Calu3 (cell line): ENCODE measurements at regions not wholly inside any gene's neighbourhood (a gene's known extent, or its start where the extent isn't known, plus 50 kb on each side); places are given as distances from the start of the nearest gene placed in this dataset.

Source experiments
- BruUV-seq: library from RNA; stranded (reverse); fragments of 400-500 nt; replicated peaks from 2 replicates; lab custom pipeline; 2021; lab: Mats Ljungman, UMichigan
- CTCF ChIA-PET: fragments of 300-600 bp; sonication (Branson Sonifier 250); formaldehyde crosslinking; loops from one replicate; lab custom pipeline; 2022; ENCODE audit warnings: antibody characterized with exemption; lab: Charles Lee
- DNase-seq: peaks from one replicate; pipeline ENCODE4 v3.0.0; 2022
- H3K27ac Mint-ChIP-seq: one replicate; pipeline ENCODE4 v1.8.0; 2022; ENCODE audit warnings: mixed read lengths; ENCODE audit not compliant: unreplicated experiment
- H3K27me3 Mint-ChIP-seq: one replicate; pipeline ENCODE4 v1.8.0; 2022; ENCODE audit warnings: mixed read lengths; ENCODE audit not compliant: unreplicated experiment
- H3K36me3 Mint-ChIP-seq: one replicate; pipeline ENCODE4 v1.8.0; 2022; ENCODE audit warnings: mild to moderate bottlenecking, moderate library complexity, mixed read lengths; ENCODE audit not compliant: insufficient read depth, unreplicated experiment
- H3K4me1 Mint-ChIP-seq: one replicate; pipeline ENCODE4 v1.8.0; 2022; ENCODE audit warnings: mild to moderate bottlenecking, low read depth, mixed read lengths; ENCODE audit not compliant: unreplicated experiment
- H3K4me3 Mint-ChIP-seq: one replicate; pipeline ENCODE4 v1.8.0; 2022; ENCODE audit warnings: mild to moderate bottlenecking, low read depth, moderate library complexity, mixed read lengths; ENCODE audit not compliant: unreplicated experiment
- H3K9me3 Mint-ChIP-seq: one replicate; pipeline ENCODE4 v1.8.0; 2022; ENCODE audit warnings: low read depth, mixed read lengths; ENCODE audit not compliant: unreplicated experiment
- intact Hi-C: fragments of 100-400 bp; cut with micrococcal nuclease; formaldehyde crosslinking; loops from one replicate; pipeline ENCODE4 v1.10.0; 2022; ENCODE audit not compliant: unreplicated experiment
- TF ChIP-seq, protein P1 (sequence below): fragments of 200-600 bp; IDR thresholded peaks from one replicate; pipeline ENCODE4 v1.8.0; 2022; ENCODE audit warnings: antibody characterized with exemption; ENCODE audit not compliant: unreplicated experiment

DNA sequence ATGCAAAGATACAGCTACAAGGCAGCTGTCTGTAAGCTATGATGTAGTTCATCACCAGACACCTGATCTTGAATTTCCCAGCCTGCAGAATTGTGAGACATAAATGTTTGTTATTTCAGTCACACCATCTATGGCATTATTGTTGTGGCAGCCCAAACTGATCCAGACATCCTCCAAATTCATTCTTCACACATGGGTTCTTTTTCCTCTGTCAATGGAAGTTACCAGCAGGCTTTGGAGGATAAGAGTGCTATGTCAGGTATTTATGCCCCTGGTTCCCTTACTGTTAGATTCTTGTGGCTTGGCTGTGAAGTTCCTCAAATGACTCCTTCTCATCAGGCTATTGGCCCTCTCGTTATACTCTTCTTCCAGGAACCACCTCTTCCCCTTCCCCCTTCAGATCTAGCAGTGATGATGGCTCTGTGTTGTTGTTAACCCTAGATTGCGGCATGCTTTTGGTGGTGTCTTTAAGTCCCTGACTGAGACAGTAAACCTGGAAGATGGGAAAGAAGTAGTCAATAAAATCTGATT lies 91.0 kb upstream of the CHMP2B start:
- H3K36me3 Mint-ChIP-seq, result no peaks in the 10 kb centered on the region
- no peaks in the 10 kb centered on the region for H3K27me3 Mint-ChIP-seq
- H3K4me3 Mint-ChIP-seq, result no peak overlapping the region
- DNase-seq, result no peak
- no TSS peak for BruUV-seq
- CTCF ChIA-PET, result no interaction called here
- H3K4me1 Mint-ChIP-seq, result no peaks in the 10 kb centered on the region
- H3K27ac Mint-ChIP-seq, result no peak overlapping the region
- TF ChIP-seq, protein P1, sequence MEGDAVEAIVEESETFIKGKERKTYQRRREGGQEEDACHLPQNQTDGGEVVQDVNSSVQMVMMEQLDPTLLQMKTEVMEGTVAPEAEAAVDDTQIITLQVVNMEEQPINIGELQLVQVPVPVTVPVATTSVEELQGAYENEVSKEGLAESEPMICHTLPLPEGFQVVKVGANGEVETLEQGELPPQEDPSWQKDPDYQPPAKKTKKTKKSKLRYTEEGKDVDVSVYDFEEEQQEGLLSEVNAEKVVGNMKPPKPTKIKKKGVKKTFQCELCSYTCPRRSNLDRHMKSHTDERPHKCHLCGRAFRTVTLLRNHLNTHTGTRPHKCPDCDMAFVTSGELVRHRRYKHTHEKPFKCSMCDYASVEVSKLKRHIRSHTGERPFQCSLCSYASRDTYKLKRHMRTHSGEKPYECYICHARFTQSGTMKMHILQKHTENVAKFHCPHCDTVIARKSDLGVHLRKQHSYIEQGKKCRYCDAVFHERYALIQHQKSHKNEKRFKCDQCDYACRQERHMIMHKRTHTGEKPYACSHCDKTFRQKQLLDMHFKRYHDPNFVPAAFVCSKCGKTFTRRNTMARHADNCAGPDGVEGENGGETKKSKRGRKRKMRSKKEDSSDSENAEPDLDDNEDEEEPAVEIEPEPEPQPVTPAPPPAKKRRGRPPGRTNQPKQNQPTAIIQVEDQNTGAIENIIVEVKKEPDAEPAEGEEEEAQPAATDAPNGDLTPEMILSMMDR, result no peak
- H3K9me3 Mint-ChIP-seq, result no peaks in the 10 kb centered on the region
- intact Hi-C loops, result no loop called here

DNA sequence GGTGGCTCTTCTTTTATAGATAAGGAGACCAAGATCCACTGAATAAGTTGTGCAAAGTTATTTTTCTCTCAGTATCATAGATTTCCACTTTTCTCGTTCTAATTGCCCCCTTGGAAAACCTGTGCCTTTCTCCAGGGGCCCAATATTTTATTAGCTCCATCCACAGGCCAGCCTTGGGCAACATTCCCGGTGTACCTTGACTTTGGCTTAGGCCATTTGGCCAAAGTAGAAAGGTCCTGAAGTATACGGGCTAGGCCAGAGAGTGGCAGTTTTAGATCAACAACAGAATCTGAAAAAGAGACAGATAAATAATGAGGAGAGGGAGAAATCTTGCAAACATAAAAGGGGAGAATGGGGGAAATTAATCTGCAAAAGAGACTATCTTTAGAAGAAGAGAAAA lies 91.7 kb upstream of the CHMP2B start:
- CTCF ChIA-PET, result no interaction called here

DNA sequence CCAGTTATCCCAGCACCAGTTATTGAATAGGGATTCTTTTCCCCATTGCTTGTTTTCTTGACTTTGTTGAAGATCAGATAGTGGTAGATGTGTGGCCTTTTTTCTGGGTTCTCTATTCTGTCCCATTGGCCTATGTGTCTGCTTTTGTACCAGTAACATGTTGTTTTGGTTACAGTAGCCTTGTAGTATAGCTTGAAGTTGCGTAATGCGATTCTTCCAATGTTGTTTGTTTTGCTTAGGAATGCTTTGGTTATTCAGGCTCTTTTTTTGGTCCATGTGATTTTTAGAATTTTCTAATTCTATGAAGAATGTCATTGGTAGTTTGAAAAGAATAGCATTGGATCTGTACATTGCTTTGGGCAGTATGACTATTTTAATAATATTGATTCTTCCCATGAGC lies 94.3 kb upstream of the CHMP2B start:
- Mint-ChIP-seq H3K9me3 (no peaks in the 10 kb centered on the region), H3K4me3 (no peak overlapping the region), H3K4me1 (no peaks in the 10 kb centered on the region), H3K27me3 (no peaks in the 10 kb centered on the region), H3K36me3 (no peaks in the 10 kb centered on the region), H3K27ac (no peak overlapping the region)
- no peak for DNase-seq
- CTCF ChIA-PET, result no interaction called here
- TF ChIP-seq, protein P1, result no peak
- intact Hi-C loops, result no loop called here
- no TSS peak for BruUV-seq

More for the DNA sequence above, 91.7 kb upstream of the CHMP2B start:
- DNase-seq, result no peak
- Mint-ChIP-seq H3K36me3 (no peaks in the 10 kb centered on the region), H3K27me3 (no peaks in the 10 kb centered on the region), H3K27ac (no peak overlapping the region), H3K4me3 (no peak overlapping the region), H3K9me3 (no peaks in the 10 kb centered on the region), H3K4me1 (no peaks in the 10 kb centered on the region)
- TF ChIP-seq, protein P1, result no peak
- intact Hi-C loops, result no loop called here
- no TSS peak for BruUV-seq

DNA sequence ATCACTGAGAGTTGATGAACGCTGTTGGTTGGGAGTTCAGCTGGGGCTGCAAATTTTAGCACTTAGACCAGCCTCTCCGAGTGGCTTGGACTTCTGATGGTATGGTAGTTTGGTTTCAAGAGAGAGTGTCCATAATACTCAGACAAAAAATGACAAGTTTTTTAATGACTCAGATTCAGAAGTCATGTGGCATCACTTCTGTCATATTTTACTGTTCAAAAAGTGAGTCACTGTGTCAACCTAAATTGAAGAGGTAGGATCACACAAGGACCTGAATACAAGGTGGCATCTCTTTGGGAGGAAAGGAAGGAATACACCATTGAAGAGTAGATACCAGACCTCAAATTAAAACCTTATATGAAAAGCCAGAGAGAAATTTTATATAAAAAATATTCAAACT lies 99.1 kb upstream of the CHMP2B start:
- CTCF ChIA-PET, result no interaction called here
- Mint-ChIP-seq H3K9me3 (no peaks in the 10 kb centered on the region), H3K36me3 (no peaks in the 10 kb centered on the region), H3K27me3 (no peaks in the 10 kb centered on the region), H3K27ac (no peak overlapping the region), H3K4me1 (no peaks in the 10 kb centered on the region), H3K4me3 (no peak overlapping the region)
- TF ChIP-seq, protein P1, result no peak
- intact Hi-C loops, result no loop called here
- no TSS peak for BruUV-seq
- no peak for DNase-seq
